Keratinocyte (primary cell): ENCODE measurements at regions not wholly inside any gene's neighbourhood (a gene's known extent, or its start where the extent isn't known, plus 50 kb on each side); places are given as distances from the start of the nearest gene placed in this dataset.

Experiments
- DNase-seq: peaks from one replicate; pipeline ENCODE4 v3.0.0-alpha.2; 2011; ENCODE audit warnings: low read depth, missing footprints, low spot score
- FAIRE-seq: peaks from 2 replicates; lab custom pipeline; 2011; peaks lifted over from hg19 to GRCh38; lab: Jason Lieb, UNC
- H2AFZ ChIP-seq: 2 replicates; pipeline ENCODE4 v1.6.0; 2012; ENCODE audit warnings: low read length, control low read depth, inconsistent platforms; ENCODE audit not compliant: control insufficient read depth
- H3K27ac ChIP-seq: 2 replicates; pipeline ENCODE4 v1.5.1; 2011; ENCODE audit warnings: low read length; ENCODE audit not compliant: control insufficient read depth, insufficient read depth
- H3K27me3 ChIP-seq: 3 replicates; pipeline ENCODE4 v1.6.0; 2011; ENCODE audit warnings: low read length; ENCODE audit not compliant: control insufficient read depth, insufficient read depth; ENCODE audit errors: extremely low read depth
- H3K36me3 ChIP-seq, 2 experiments: 2 replicates in 1 of 2; 3 replicates in 1 of 2; pipeline ENCODE4 v1.5.1; 2011; ENCODE audit warnings: low read length in 2 of 2, mild to moderate bottlenecking in 1 of 2; ENCODE audit not compliant: control insufficient read depth in 2 of 2, insufficient read depth in 2 of 2; ENCODE audit errors: extremely low read depth in 1 of 2
- H3K4me1 ChIP-seq: 3 replicates; pipeline ENCODE4 v1.5.1; 2011; ENCODE audit warnings: low read length; ENCODE audit not compliant: control insufficient read depth, insufficient read depth; ENCODE audit errors: extremely low read depth
- H3K4me2 ChIP-seq: 3 replicates; pipeline ENCODE4 v1.6.0; 2011; ENCODE audit warnings: low read depth, low read length; ENCODE audit not compliant: control insufficient read depth, insufficient read depth; ENCODE audit errors: extremely low read depth
- H3K4me3 ChIP-seq, 3 experiments: fragments of 200-600 bp in 1 of 3; sonication (generic) in 1 of 3; 2 replicates in 2 of 3; 3 replicates in 1 of 3; pipeline ENCODE4 v1.5.1; 2011 to 2016; ENCODE audit warnings: low read length in 3 of 3, mild to moderate bottlenecking in 3 of 3, control low read depth in 2 of 3, inconsistent platforms in 1 of 3, low read depth in 1 of 3, mixed read lengths in 1 of 3, mixed run types in 1 of 3, moderate library complexity in 1 of 3; ENCODE audit not compliant: control insufficient read depth in 2 of 3, insufficient read depth in 2 of 3; ENCODE audit errors: extremely low read depth in 1 of 3
- H3K79me2 ChIP-seq: 2 replicates; pipeline ENCODE4 v1.6.0; 2012; ENCODE audit warnings: low read length; ENCODE audit not compliant: control insufficient read depth, insufficient read depth
- H3K9ac ChIP-seq: 3 replicates; pipeline ENCODE4 v1.6.0; 2011; ENCODE audit warnings: low read length; ENCODE audit not compliant: control insufficient read depth, insufficient read depth; ENCODE audit errors: extremely low read depth
- H3K9me1 ChIP-seq: 3 replicates; pipeline ENCODE4 v1.6.0; 2011; ENCODE audit warnings: low read length; ENCODE audit not compliant: control insufficient read depth, insufficient read depth; ENCODE audit errors: extremely low read depth
- H3K9me3 ChIP-seq: 2 replicates; pipeline ENCODE4 v1.5.1; 2012; ENCODE audit warnings: low read depth, low read length; ENCODE audit not compliant: control insufficient read depth
- H4K20me1 ChIP-seq: 3 replicates; pipeline ENCODE4 v1.6.0; 2011; ENCODE audit warnings: low read length; ENCODE audit not compliant: control insufficient read depth, insufficient read depth; ENCODE audit errors: extremely low read depth
- CTCF ChIP-seq, 3 experiments: IDR thresholded peaks in 1 of 3; conservative IDR thresholded peaks in 1 of 3; optimal IDR thresholded peaks in 1 of 3; 2 replicates in 2 of 3; 3 replicates in 1 of 3; pipeline versions ENCODE3 to v1.5.1; 2011; ENCODE audit warnings: low read length in 3 of 3, mild to moderate bottlenecking in 3 of 3, moderate library complexity in 2 of 3, control low read depth in 1 of 3, inconsistent platforms in 1 of 3; ENCODE audit not compliant: insufficient read depth in 2 of 3; ENCODE audit errors: extremely low read depth in 1 of 3
- EZH2 ChIP-seq: IDR thresholded peaks from one replicate; pipeline ENCODE4 v1.6.1; 2012; ENCODE audit warnings: inconsistent platforms, mild to moderate bottlenecking, low read length, moderate library complexity
- dilution Hi-C: fragments of 300-500 bp; cut with MboI; formaldehyde crosslinking; loops from one replicate; pipeline ENCODE4 v1.7.0; 2020; ENCODE audit warnings: low sequenced_read_pairs; ENCODE audit not compliant: extremely low pct_ligation_motif_present

GRCh38 chr1:115233598-115233997 is 104.5 kb downstream of the NGF start:
- DNase-seq = no peak
- no peak overlapping the region for H2AFZ ChIP-seq
- peaks cover 11% of the 10 kb centered on the region for H3K4me1 ChIP-seq
- dilution Hi-C loops = no loop called here
- peaks cover 5% of the 10 kb centered on the region for H3K9me3 ChIP-seq
- H4K20me1 ChIP-seq = no peaks in the 10 kb centered on the region
- no peaks in the 10 kb centered on the region for H3K27me3 ChIP-seq
- no peak overlapping the region for H3K27ac ChIP-seq
- TF ChIP-seq EZH2 = no peak
- TF ChIP-seq CTCF (optimal IDR thresholded peaks at IDR 0.05 in 1 of 3, IDR thresholded peaks at IDR 0.05 in 1 of 3, conservative IDR thresholded peaks at IDR 0.05 in 1 of 3; ENCODE audit: extremely low read depth in 1 of 3, insufficient read depth in 2 of 3, low read length in 3 of 3) = no peak
- H3K79me2 ChIP-seq = no peaks in the 10 kb centered on the region
- FAIRE-seq = no peak
- no peak overlapping the region for H3K4me2 ChIP-seq
- no peaks in the 10 kb centered on the region for H3K9me1 ChIP-seq
- H3K4me3 ChIP-seq = no peak overlapping the region
- no peak overlapping the region for H3K9ac ChIP-seq
- no peaks in the 10 kb centered on the region for H3K36me3 ChIP-seq

GRCh38 chr1:115230281-115230680 is 107.8 kb downstream of the NGF start:
- DNase-seq (no peak), FAIRE-seq (no peak)
- TF ChIP-seq EZH2 (no peak), CTCF (optimal IDR thresholded peaks at IDR 0.05 in 1 of 3, IDR thresholded peaks at IDR 0.05 in 1 of 3, conservative IDR thresholded peaks at IDR 0.05 in 1 of 3; ENCODE audit: extremely low read depth in 1 of 3, insufficient read depth in 2 of 3, low read length in 3 of 3) (no peak)
- Histone ChIP-seq H3K4me1 (peaks cover 10% of the 10 kb centered on the region), H3K9me1 (no peaks in the 10 kb centered on the region), H3K79me2 (no peaks in the 10 kb centered on the region), H3K9ac (no peak overlapping the region), H3K27ac (no peak overlapping the region), H3K9me3 (no peaks in the 10 kb centered on the region), H3K36me3 (no peaks in the 10 kb centered on the region), H3K4me2 (no peak overlapping the region), H3K4me3 (no peak overlapping the region), H4K20me1 (no peaks in the 10 kb centered on the region), H3K27me3 (no peaks in the 10 kb centered on the region), H2AFZ (no peak overlapping the region)
- dilution Hi-C loops = no loop called here
